Coronary artery (tissue), 2 donors: ENCODE measurements at regions not wholly inside any gene's neighbourhood (a gene's known extent, or its start where the extent isn't known, plus 50 kb on each side); places are given as distances from the start of the nearest gene placed in this dataset.
A peak's percentile ranks its signal among the peaks of the same experiment; 100 is the strongest.

Source experiments
- DNase-seq: peaks from one replicate; pipeline ENCODE4 v3.0.0-alpha.2; 2017; ENCODE audit warnings: low spot score
- H3K27ac ChIP-seq, 2 donors: fragments of 200-600 bp; sonication (generic); one replicate each; pipeline ENCODE4 v1.5.1; 2016 to 2019
- H3K4me3 ChIP-seq: fragments of 200-600 bp; sonication (generic); 2 replicates; pipeline ENCODE4 v1.5.1; 2016; ENCODE audit warnings: mild to moderate bottlenecking, moderate library complexity
- TF ChIP-seq, protein P1 (sequence below): fragments of 200-600 bp; sonication (generic); IDR thresholded peaks from one replicate; pipeline ENCODE4 v1.5.1; 2019; ENCODE audit warnings: antibody characterized with exemption

DNA sequence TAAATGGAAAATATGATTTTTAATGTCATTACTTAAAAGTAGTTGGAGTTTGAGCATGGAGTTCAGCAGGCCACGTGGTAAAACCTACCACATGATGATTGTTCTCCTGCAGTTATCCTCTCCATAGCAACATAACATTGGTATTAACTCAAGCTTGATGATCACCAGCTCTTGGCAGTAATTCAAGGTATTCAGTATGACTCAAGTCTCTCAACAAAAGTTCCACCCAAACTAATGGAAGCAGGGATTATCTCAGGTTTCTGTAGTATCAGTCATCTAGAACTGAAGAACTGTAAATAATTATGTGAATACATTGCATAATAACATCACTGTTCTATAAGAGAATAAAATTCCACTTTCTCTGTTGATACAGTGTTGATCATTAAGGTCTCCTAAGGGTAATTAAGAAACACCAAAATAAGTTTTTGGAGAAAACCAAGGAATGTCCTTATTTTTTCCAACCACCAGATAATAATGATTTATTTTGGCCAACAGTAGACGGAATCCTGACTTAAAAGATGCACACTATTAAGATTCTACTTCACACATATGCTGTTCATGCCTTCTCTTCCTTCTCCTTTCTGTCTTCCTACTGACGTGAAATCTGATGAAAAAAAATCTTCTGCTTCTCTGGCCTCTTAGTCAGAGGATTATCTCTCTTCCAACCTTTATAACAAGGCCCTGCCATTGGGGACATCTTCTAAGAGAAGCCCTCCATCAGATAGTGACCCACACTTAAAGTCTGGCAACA, 1092.3 kb downstream of the EFNB2 start:
- Histone ChIP-seq H3K4me3 (no peak overlapping the region), H3K27ac (peak overlapping the region in 1 of 2 donors; percentile 14)
- DNase-seq, result no peak
- TF ChIP-seq, protein P1, sequence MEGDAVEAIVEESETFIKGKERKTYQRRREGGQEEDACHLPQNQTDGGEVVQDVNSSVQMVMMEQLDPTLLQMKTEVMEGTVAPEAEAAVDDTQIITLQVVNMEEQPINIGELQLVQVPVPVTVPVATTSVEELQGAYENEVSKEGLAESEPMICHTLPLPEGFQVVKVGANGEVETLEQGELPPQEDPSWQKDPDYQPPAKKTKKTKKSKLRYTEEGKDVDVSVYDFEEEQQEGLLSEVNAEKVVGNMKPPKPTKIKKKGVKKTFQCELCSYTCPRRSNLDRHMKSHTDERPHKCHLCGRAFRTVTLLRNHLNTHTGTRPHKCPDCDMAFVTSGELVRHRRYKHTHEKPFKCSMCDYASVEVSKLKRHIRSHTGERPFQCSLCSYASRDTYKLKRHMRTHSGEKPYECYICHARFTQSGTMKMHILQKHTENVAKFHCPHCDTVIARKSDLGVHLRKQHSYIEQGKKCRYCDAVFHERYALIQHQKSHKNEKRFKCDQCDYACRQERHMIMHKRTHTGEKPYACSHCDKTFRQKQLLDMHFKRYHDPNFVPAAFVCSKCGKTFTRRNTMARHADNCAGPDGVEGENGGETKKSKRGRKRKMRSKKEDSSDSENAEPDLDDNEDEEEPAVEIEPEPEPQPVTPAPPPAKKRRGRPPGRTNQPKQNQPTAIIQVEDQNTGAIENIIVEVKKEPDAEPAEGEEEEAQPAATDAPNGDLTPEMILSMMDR, result no peak

DNA sequence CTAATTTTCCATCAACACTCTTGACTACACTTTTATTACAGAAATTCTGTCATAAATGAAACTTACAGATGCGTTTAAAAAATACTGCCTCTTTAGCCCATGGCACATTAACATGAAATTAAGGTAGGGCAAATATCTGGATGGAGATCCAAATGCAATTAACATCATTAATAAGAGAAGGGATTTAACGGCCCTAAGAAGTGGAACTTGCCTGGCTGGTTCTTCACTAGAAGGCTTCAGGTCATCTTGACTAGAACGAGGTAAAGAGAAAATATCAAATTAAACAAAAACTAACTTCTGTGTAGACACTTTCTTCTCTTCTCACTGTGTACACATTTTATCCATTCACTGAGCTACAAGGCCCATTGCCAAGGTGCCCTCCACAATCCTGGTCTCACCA, 1093.4 kb downstream of the EFNB2 start:
- no peak overlapping the region for H3K4me3 ChIP-seq
- TF ChIP-seq, protein P1, result no peak
- no peak for DNase-seq
- H3K27ac ChIP-seq, result no peak overlapping the region

DNA sequence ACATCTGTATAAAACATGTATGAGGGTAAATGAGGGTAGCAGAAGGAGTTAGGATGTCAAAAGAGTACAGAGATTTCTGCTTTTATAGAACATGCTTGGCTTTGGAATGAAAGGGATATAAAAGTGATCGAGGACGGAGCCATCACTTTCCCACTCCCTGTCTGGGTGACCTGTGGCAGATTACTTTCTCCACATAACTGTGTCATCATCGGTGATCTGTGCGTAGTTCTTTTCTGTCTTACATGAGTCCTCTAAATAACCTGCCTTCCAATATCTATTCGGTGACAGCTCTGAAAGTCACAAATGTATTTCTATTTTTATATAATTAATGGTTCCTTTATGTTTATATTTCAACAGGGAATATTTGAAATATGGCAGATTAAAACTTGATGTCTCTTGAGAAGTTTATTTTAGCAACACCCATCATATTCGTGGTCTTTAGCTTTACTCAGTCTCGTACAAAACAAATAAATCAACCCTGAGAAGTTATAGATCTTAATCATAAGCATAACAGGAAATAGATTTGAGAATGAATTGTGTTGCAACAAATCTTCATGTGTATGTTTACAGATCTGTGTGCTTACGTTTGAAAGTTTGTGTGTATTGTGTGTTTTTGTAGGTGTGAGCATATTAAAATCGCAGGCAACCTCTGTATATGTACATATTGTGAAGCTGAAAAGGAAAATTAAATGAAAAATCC, 1094.3 kb downstream of the EFNB2 start:
- no peak overlapping the region for H3K4me3 ChIP-seq
- no peak overlapping the region for H3K27ac ChIP-seq
- DNase-seq, result no peak
- TF ChIP-seq, protein P1, result no peak

DNA sequence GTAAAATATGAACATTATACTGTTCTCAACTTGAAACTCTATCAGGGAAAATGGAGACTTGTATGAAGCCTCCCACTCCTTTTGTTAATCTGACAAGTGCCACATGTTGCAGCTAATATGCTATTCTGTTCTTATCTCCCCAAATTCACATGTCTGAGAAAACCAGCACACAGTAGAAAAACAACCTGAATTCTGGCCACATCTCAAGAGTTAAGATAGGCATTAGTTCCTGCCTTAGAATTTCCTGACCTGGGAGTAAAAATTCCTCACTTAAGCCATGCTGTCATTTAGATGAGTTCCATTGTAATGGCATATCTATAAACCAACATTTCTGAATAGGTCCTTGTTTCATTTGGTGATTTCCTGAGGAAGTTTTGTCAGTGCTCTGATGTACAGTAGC, 1098.5 kb downstream of the EFNB2 start:
- TF ChIP-seq, protein P1, result no peak
- no peak for DNase-seq
- H3K4me3 ChIP-seq, result no peak overlapping the region
- H3K27ac ChIP-seq, result no peak overlapping the region

DNA sequence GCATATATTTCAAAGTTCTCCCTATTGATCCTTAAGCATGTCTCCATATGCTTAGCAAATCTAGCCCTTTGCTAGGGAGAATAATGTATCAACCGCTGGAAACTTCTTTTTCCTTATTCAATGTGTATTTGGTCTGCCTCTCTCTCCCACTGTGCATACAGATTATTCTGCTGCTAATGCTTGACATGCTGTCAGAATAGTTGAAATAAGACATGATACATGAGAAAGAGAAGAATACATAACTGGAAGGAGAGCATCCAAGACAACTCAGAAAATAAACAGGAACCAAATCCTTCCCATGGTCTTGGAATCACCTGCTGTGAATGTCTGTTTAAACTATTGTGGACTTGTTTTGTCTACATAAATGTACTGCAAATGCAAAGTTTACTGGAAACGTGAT, 1103.0 kb downstream of the EFNB2 start:
- no peak for DNase-seq
- Histone ChIP-seq H3K27ac (no peak overlapping the region), H3K4me3 (no peak overlapping the region)
- TF ChIP-seq, protein P1, result no peak

DNA sequence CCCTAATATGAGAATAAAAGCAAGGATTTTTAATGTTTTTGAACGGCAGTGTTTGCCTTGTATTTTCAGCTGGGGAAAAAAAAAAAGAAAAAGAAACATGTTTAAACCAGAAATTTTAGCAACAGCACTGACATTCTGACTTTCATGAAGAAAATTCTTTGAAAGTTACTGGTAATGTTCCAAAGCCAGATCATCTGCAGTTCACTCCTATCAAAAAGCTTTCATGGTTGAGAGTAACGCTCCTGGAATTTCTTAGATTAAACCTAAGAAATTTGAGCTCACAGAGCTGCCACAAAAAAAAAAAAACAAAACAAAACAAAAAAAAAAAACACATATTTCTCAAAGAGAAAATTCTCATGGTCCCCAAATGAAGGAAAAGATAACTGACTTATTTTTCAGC, 1106.7 kb downstream of the EFNB2 start:
- TF ChIP-seq, protein P1, result no peak
- DNase-seq, result no peak
- Histone ChIP-seq H3K4me3 (no peak overlapping the region), H3K27ac (no peak overlapping the region)

DNA sequence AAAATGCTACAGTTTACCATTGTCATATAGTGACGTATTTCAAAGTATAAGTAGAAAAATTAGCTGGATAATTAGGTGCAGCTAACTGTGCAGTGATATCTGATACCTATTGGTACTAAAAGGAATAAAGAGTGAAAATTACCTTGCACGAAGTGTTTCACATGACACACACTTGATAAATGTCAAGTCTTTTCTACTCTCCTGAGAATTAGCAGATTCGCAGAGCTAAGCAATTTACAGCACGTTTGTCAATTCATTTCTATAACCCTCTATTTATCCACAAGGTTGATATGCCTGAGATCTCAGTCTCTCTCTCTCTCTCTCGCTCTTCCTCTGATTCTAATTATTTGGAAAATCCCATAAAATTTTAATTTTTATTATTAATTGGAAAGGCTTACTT, 1109.0 kb downstream of the EFNB2 start:
- Histone ChIP-seq H3K27ac (no peak overlapping the region), H3K4me3 (no peak overlapping the region)
- no peak for DNase-seq
- TF ChIP-seq, protein P1, result no peak
